SU-DHL-6 (cell line): ENCODE measurements at regions not wholly inside any gene's neighbourhood (a gene's known extent, or its start where the extent isn't known, plus 50 kb on each side); places are given as distances from the start of the nearest gene placed in this dataset.

Source experiments
- CTCF ChIP-seq: fragments of 200-600 bp; sonication (generic); IDR thresholded peaks from one replicate; pipeline ENCODE4 v1.5.1; 2017; ENCODE audit warnings: antibody characterized with exemption, mild to moderate bottlenecking, low read length, moderate library complexity; ENCODE audit not compliant: insufficient read depth, poor library complexity, severe bottlenecking
- EZH2phosphoT487 ChIP-seq: fragments of 200-600 bp; sonication (generic), shearing (Covaris generic); conservative IDR thresholded peaks from 2 replicates; pipeline ENCODE4 v1.6.1; 2018; ENCODE audit warnings: mild to moderate bottlenecking, antibody characterized with exemption, low read length, moderate library complexity, mixed read lengths

- TF ChIP-seq CTCF (no peak), EZH2phosphoT487 (no peak)
Observed at GRCh38 chr14:100433428-100433814, 110.3 kb downstream of the SLC25A47 start.
